K562 (cell line): ENCODE measurements at regions not wholly inside any gene's neighbourhood (a gene's known extent, or its start where the extent isn't known, plus 50 kb on each side); places are given as distances from the start of the nearest gene placed in this dataset.

ENCODE experiments used
- CBX5 ChIP-seq: IDR thresholded peaks from 2 replicates; pipeline ENCODE4 v1.6.1; 2014; ENCODE audit warnings: low read depth, borderline replicate concordance
- HDGF ChIP-seq: fragments of 450-650 bp; IDR thresholded peaks from 2 replicates; pipeline ENCODE4 v1.6.1; 2016
- NR4A1 ChIP-seq, 2 experiments: fragments of 250-450 bp in 1 of 2; fragments of 450-650 bp in 1 of 2; sonication (Bioruptor Pico) in 1 of 2; IDR thresholded peaks; 2 replicates each; pipeline versions ENCODE4 v1.4.0 to v1.6.1; 2016 to 2020; ENCODE audit warnings: mild to moderate bottlenecking in 2 of 2, missing compliant biosample characterization in 1 of 2, missing genetic modification characterization in 1 of 2, moderate library complexity in 1 of 2
- PHF21A ChIP-seq: fragments of 450-650 bp; IDR thresholded peaks from 2 replicates; pipeline ENCODE4 v1.6.1; 2017; ENCODE audit warnings: low read depth, borderline replicate concordance
- RCOR1 ChIP-seq, 2 experiments: IDR thresholded peaks; 2 replicates each; pipeline ENCODE4 v1.6.1; 2012; ENCODE audit warnings: low read depth in 2 of 2, low read length in 2 of 2, borderline replicate concordance in 1 of 2, improper control_type of control experiment in 1 of 2
- SIN3B ChIP-seq: fragments of 450-650 bp; IDR thresholded peaks from 2 replicates; pipeline ENCODE4 v1.6.1; 2017; ENCODE audit warnings: low read depth, mild to moderate bottlenecking, moderate library complexity
- TF ChIP-seq, protein P1 (sequence below): fragments of 450-650 bp; IDR thresholded peaks from 2 replicates; pipeline ENCODE4 v1.6.1; 2017; ENCODE audit warnings: mild to moderate bottlenecking, moderate library complexity
- TF ChIP-seq, protein P2 (sequence below): fragments of 450-650 bp; formaldehyde crosslinking; IDR thresholded peaks from 2 replicates; pipeline ENCODE4 v1.4.0; 2020; ENCODE audit warnings: mild to moderate bottlenecking, moderate library complexity
- TF ChIP-seq, protein P3 (sequence below): fragments of 200-800 bp; sonication (Bioruptor generic); IDR thresholded peaks from 2 replicates; pipeline ENCODE4 v1.6.1; 2017; ENCODE audit warnings: missing genetic modification characterization, missing compliant biosample characterization
- TF ChIP-seq, protein P4 (sequence below), 2 experiments: fragments of 450-650 bp; formaldehyde crosslinking in 1 of 2; IDR thresholded peaks; 2 replicates each; pipeline versions ENCODE4 v1.4.0 to v1.6.1; 2014 to 2020; ENCODE audit warnings: mild to moderate bottlenecking in 2 of 2, borderline replicate concordance in 1 of 2, low read depth in 1 of 2

DNA sequence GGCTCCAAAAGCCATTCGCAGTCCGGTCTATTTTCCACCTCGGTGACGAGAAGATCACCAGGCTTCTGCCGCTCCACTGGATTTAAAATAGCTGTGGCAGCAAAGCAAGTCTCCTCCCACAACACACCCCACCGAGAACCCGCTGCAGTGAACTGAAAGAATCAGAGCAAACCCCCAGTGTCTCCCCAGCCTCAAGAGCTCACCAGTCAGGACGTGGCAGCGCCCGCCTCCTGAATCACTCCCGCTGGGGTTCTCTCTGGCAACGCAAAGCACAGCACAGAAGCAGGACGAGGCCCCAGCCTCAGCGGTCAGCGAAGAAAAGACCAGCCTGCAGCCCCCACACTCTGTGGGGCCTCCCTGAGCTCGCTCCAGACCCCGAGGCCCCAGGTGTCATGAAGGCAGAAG is 126.1 kb upstream of the PPP2R2D start (continued):
- TF ChIP-seq NR4A1 (CRISPR knock-in tag; IDR thresholded peaks at IDR 0.05) (no peak), NR4A1 (tag; IDR thresholded peaks at IDR 0.05) (no peak), HDGF (no peak), RCOR1 (IDR thresholded peaks at IDR 0.05; ENCODE audit: borderline replicate concordance in 1 of 2, low read depth in 2 of 2, low read length in 2 of 2) (no peak), PHF21A (no peak), CBX5 (no peak), SIN3B (no peak)
- TF ChIP-seq, protein P1, sequence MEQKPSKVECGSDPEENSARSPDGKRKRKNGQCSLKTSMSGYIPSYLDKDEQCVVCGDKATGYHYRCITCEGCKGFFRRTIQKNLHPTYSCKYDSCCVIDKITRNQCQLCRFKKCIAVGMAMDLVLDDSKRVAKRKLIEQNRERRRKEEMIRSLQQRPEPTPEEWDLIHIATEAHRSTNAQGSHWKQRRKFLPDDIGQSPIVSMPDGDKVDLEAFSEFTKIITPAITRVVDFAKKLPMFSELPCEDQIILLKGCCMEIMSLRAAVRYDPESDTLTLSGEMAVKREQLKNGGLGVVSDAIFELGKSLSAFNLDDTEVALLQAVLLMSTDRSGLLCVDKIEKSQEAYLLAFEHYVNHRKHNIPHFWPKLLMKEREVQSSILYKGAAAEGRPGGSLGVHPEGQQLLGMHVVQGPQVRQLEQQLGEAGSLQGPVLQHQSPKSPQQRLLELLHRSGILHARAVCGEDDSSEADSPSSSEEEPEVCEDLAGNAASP = no peak
- TF ChIP-seq, protein P2, sequence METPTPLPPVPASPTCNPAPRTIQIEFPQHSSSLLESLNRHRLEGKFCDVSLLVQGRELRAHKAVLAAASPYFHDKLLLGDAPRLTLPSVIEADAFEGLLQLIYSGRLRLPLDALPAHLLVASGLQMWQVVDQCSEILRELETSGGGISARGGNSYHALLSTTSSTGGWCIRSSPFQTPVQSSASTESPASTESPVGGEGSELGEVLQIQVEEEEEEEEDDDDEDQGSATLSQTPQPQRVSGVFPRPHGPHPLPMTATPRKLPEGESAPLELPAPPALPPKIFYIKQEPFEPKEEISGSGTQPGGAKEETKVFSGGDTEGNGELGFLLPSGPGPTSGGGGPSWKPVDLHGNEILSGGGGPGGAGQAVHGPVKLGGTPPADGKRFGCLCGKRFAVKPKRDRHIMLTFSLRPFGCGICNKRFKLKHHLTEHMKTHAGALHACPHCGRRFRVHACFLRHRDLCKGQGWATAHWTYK (CRISPR knock-in tag) = no peak
- TF ChIP-seq, protein P3, sequence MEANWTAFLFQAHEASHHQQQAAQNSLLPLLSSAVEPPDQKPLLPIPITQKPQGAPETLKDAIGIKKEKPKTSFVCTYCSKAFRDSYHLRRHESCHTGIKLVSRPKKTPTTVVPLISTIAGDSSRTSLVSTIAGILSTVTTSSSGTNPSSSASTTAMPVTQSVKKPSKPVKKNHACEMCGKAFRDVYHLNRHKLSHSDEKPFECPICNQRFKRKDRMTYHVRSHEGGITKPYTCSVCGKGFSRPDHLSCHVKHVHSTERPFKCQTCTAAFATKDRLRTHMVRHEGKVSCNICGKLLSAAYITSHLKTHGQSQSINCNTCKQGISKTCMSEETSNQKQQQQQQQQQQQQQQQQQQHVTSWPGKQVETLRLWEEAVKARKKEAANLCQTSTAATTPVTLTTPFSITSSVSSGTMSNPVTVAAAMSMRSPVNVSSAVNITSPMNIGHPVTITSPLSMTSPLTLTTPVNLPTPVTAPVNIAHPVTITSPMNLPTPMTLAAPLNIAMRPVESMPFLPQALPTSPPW (CRISPR knock-in tag) = no peak
- TF ChIP-seq, protein P4, sequence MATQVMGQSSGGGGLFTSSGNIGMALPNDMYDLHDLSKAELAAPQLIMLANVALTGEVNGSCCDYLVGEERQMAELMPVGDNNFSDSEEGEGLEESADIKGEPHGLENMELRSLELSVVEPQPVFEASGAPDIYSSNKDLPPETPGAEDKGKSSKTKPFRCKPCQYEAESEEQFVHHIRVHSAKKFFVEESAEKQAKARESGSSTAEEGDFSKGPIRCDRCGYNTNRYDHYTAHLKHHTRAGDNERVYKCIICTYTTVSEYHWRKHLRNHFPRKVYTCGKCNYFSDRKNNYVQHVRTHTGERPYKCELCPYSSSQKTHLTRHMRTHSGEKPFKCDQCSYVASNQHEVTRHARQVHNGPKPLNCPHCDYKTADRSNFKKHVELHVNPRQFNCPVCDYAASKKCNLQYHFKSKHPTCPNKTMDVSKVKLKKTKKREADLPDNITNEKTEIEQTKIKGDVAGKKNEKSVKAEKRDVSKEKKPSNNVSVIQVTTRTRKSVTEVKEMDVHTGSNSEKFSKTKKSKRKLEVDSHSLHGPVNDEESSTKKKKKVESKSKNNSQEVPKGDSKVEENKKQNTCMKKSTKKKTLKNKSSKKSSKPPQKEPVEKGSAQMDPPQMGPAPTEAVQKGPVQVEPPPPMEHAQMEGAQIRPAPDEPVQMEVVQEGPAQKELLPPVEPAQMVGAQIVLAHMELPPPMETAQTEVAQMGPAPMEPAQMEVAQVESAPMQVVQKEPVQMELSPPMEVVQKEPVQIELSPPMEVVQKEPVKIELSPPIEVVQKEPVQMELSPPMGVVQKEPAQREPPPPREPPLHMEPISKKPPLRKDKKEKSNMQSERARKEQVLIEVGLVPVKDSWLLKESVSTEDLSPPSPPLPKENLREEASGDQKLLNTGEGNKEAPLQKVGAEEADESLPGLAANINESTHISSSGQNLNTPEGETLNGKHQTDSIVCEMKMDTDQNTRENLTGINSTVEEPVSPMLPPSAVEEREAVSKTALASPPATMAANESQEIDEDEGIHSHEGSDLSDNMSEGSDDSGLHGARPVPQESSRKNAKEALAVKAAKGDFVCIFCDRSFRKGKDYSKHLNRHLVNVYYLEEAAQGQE (IDR thresholded peaks at IDR 0.05; ENCODE audit: borderline replicate concordance) = no peak
- TF ChIP-seq, protein P4 (CRISPR knock-in tag; IDR thresholded peaks at IDR 0.05; ENCODE audit: low read depth) = no peak
